H9 (cell line): ENCODE measurements at regions not wholly inside any gene's neighbourhood (a gene's known extent, or its start where the extent isn't known, plus 50 kb on each side); places are given as distances from the start of the nearest gene placed in this dataset.
A peak's percentile ranks its signal among the peaks of the same experiment; 100 is the strongest.

Source experiments
- DNase-seq: peaks from one replicate; pipeline ENCODE4 v3.0.0-alpha.2; 2017
- H2AFZ ChIP-seq: one replicate; pipeline ENCODE4 v1.6.1; 2013; ENCODE audit warnings: mild to moderate bottlenecking, low read length, control low read depth, moderate library complexity
- H2AK5ac ChIP-seq: 2 replicates; pipeline ENCODE4 v1.6.1; 2013; ENCODE audit warnings: low read length, control low read depth, mixed read lengths; ENCODE audit not compliant: insufficient read length
- H2BK120ac ChIP-seq: one replicate; pipeline ENCODE4 v1.6.1; 2013; ENCODE audit warnings: low read depth, mild to moderate bottlenecking, low read length, control low read depth, inconsistent platforms; ENCODE audit not compliant: poor library complexity, severe bottlenecking
- H2BK12ac ChIP-seq: 2 replicates; pipeline ENCODE4 v1.6.1; 2013; ENCODE audit warnings: low read length, control low read depth, mixed read lengths, low read depth; ENCODE audit not compliant: insufficient read length
- H2BK15ac ChIP-seq: 2 replicates; pipeline ENCODE4 v1.6.1; 2013; ENCODE audit warnings: low read depth, low read length, control low read depth
- H2BK20ac ChIP-seq: one replicate; pipeline ENCODE4 v1.6.1; 2013; ENCODE audit warnings: low read depth, mild to moderate bottlenecking, low read length, control low read depth, inconsistent platforms; ENCODE audit not compliant: poor library complexity, severe bottlenecking
- H2BK5ac ChIP-seq: 2 replicates; pipeline ENCODE4 v1.6.1; 2013; ENCODE audit warnings: low read length, control low read depth, mixed read lengths; ENCODE audit not compliant: insufficient read length
- H3K14ac ChIP-seq: 2 replicates; pipeline ENCODE4 v1.6.1; 2013; ENCODE audit warnings: low read length, control low read depth; ENCODE audit not compliant: insufficient read depth
- H3K18ac ChIP-seq: 2 replicates; pipeline ENCODE4 v1.6.1; 2013; ENCODE audit warnings: low read depth, mild to moderate bottlenecking, mixed read lengths, low read length, control low read depth; ENCODE audit not compliant: insufficient read length
- H3K23ac ChIP-seq: 2 replicates; pipeline ENCODE4 v1.6.1; 2013; ENCODE audit warnings: low read length, control low read depth, mixed read lengths, low read depth; ENCODE audit not compliant: insufficient read length
- H3K23me2 ChIP-seq: 2 replicates; pipeline ENCODE4 v1.6.1; 2013; ENCODE audit warnings: low read depth, mild to moderate bottlenecking, mixed read lengths, low read length, control low read depth; ENCODE audit not compliant: insufficient read length, poor library complexity, severe bottlenecking
- H3K27ac ChIP-seq: 2 replicates; pipeline ENCODE4 v1.5.1; 2013; ENCODE audit warnings: low read length, control low read depth, mixed read lengths, low read depth; ENCODE audit not compliant: insufficient read length
- H3K27me3 ChIP-seq: 2 replicates; pipeline ENCODE4 v1.6.1; 2013; ENCODE audit warnings: low read length, control low read depth, inconsistent platforms; ENCODE audit not compliant: insufficient read depth
- H3K4ac ChIP-seq: 2 replicates; pipeline ENCODE4 v1.6.1; 2013; ENCODE audit warnings: low read depth, mild to moderate bottlenecking, control low read depth, inconsistent platforms, low read length, moderate library complexity
- H3K4me1 ChIP-seq: 2 replicates; pipeline ENCODE4 v1.6.1; 2013; ENCODE audit warnings: low read length, control low read depth, inconsistent platforms; ENCODE audit not compliant: insufficient read depth
- H3K4me2 ChIP-seq: 2 replicates; pipeline ENCODE4 v1.6.1; 2013; ENCODE audit warnings: low read length, control low read depth, mixed read lengths; ENCODE audit not compliant: insufficient read length, insufficient read depth
- H3K56ac ChIP-seq: 2 replicates; pipeline ENCODE4 v1.6.1; 2013; ENCODE audit warnings: low read depth, mild to moderate bottlenecking, mixed read lengths, low read length, control low read depth; ENCODE audit not compliant: insufficient read length
- H3K79me1 ChIP-seq: 2 replicates; pipeline ENCODE4 v1.6.1; 2013; ENCODE audit warnings: low read depth, mild to moderate bottlenecking, moderate library complexity, low read length, control low read depth, inconsistent platforms; ENCODE audit not compliant: insufficient read depth, poor library complexity, severe bottlenecking
- H3K79me2 ChIP-seq: 2 replicates; pipeline ENCODE4 v1.6.1; 2013; ENCODE audit warnings: low read length, control low read depth, inconsistent platforms; ENCODE audit not compliant: insufficient read depth
- H3K9ac ChIP-seq: 2 replicates; pipeline ENCODE4 v1.6.1; 2013; ENCODE audit warnings: low read length, control low read depth, mixed read lengths; ENCODE audit not compliant: insufficient read length; ENCODE audit errors: extremely low read depth
- H3K9me3 ChIP-seq: one replicate; pipeline ENCODE4 v1.6.1; 2013; ENCODE audit warnings: low read depth, low read length, inconsistent platforms; ENCODE audit not compliant: control insufficient read depth
- H3T11ph ChIP-seq: one replicate; pipeline ENCODE4 v1.6.1; 2013; ENCODE audit warnings: mild to moderate bottlenecking, low read length, control low read depth, inconsistent platforms
- H4K20me1 ChIP-seq: one replicate; pipeline ENCODE4 v1.6.1; 2013; ENCODE audit not compliant: control insufficient read depth, insufficient read length, insufficient read depth
- H4K5ac ChIP-seq: 2 replicates; pipeline ENCODE4 v1.6.1; 2013; ENCODE audit warnings: low read depth, mild to moderate bottlenecking, mixed read lengths, low read length, control low read depth; ENCODE audit not compliant: insufficient read length
- H4K8ac ChIP-seq: replicated peaks from 2 replicates; pipeline ENCODE4 v1.6.1; 2013; ENCODE audit warnings: low read length, control low read depth, mixed read lengths, low read depth; ENCODE audit not compliant: insufficient read length
- H4K91ac ChIP-seq: 2 replicates; pipeline ENCODE4 v1.6.1; 2013; ENCODE audit warnings: low read depth, mild to moderate bottlenecking, moderate library complexity, mixed read lengths, low read length, control low read depth; ENCODE audit not compliant: insufficient read length
- H3K27ac Mint-ChIP-seq, 3 experiments: 2 replicates in 2 of 3; 3 replicates in 1 of 3; pipeline ENCODE4 v1.8.0; 2020 to 2021; ENCODE audit warnings: mixed read lengths in 3 of 3, mild to moderate bottlenecking in 1 of 3, moderate library complexity in 1 of 3
- H3K27me3 Mint-ChIP-seq: 2 replicates; pipeline ENCODE4 v1.8.0; 2021; ENCODE audit warnings: low read depth, mild to moderate bottlenecking, moderate library complexity, mixed read lengths
- H3K36me3 Mint-ChIP-seq, 3 experiments: 2 replicates in 2 of 3; 3 replicates in 1 of 3; pipeline ENCODE4 v1.8.0; 2020 to 2021; ENCODE audit warnings: low read depth in 3 of 3, mixed read lengths in 3 of 3; ENCODE audit not compliant: insufficient read depth in 1 of 3
- H3K4me1 Mint-ChIP-seq, 2 experiments: 2 replicates each; pipeline ENCODE4 v1.8.0; 2020; ENCODE audit warnings: mixed read lengths in 2 of 2
- H3K4me3 Mint-ChIP-seq, 2 experiments: 2 replicates in 1 of 2; 3 replicates in 1 of 2; pipeline ENCODE4 v1.8.0; 2020 to 2021; ENCODE audit warnings: mild to moderate bottlenecking in 2 of 2, mixed read lengths in 2 of 2, moderate library complexity in 1 of 2
- H3K9me3 Mint-ChIP-seq, 2 experiments: 2 replicates in 1 of 2; 3 replicates in 1 of 2; pipeline ENCODE4 v1.8.0; 2020; ENCODE audit warnings: mild to moderate bottlenecking in 2 of 2, mixed read lengths in 2 of 2, moderate library complexity in 1 of 2
- WGBS: extraction: QIAGEN DNeasy Blood & Tissue Kit; methylation state at CpG from one replicate; pipeline ENCODE4 v1.1.7; 2013; ENCODE audit warnings: missing lambda C conversion rate, low lambda C conversion rate, mixed read lengths; ENCODE audit not compliant: insufficient read length; ENCODE audit errors: extremely low coverage; 5-methylcytosine and 5-hydroxymethylcytosine counted together
- TF ChIP-seq, protein P1 (sequence below): fragments of 200-600 bp; sonication (generic); conservative IDR thresholded peaks from 3 replicates; pipeline ENCODE4 v1.8.0; 2021; ENCODE audit warnings: antibody characterized with exemption, mild to moderate bottlenecking

DNA sequence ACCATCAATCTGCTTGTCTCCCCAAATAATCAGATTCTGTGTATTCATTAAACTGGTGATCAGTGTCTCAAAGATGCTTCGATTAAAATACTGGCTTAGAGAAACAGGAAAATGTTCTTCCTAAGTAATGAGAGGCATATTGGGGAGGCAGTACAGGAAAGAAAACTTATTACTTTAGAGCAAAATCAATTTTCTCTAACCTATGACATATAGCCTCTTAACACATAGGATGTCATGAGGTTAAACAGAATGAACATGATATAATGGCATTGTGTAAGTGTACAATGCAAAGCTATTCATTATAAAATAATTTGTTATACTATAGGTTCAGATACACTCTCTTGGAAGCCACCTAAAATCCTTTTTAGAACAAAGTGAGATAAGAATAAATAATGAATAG, 819.3 kb downstream of the KCNJ2 start:
- Histone ChIP-seq H3K18ac (no peak overlapping the region), H2AFZ (no peak overlapping the region), H3K9me3 (peaks cover 15% of the 10 kb centered on the region), H2BK20ac (no peak overlapping the region), H3K79me2 (no peaks in the 10 kb centered on the region), H4K5ac (no peak overlapping the region), H3K4me1 (peaks cover 10% of the 10 kb centered on the region; the same call in 1 of the 2 replicates), H4K8ac (no peak overlapping the region), H2BK15ac (no peak overlapping the region), H3K27me3 (no peaks in the 10 kb centered on the region), H2BK12ac (no peak overlapping the region), H3K14ac (no peak overlapping the region), H3K23me2 (no peaks in the 10 kb centered on the region), H4K20me1 (no peaks in the 10 kb centered on the region), H3K79me1 (no peaks in the 10 kb centered on the region), H3T11ph (no peak overlapping the region), H3K4ac (no peak overlapping the region), H3K27ac (peak overlapping the region; percentile 73), H2BK5ac (no peak overlapping the region), H2BK120ac (no peak overlapping the region), H3K9ac (no peak overlapping the region), H4K91ac (no peak overlapping the region), H2AK5ac (no peak overlapping the region), H3K4me2 (no peak overlapping the region), H3K23ac (no peak overlapping the region), H3K56ac (no peak overlapping the region)
- no peak overlapping the region for H3K4me3 Mint-ChIP-seq
- peaks cover 27 to 30% of the 10 kb centered on the region in 2 experiments for H3K4me1 Mint-ChIP-seq
- peak overlapping the region in 1 of 3 experiments; percentile 60; a peak in 2 of 7 replicates for H3K27ac Mint-ChIP-seq
- no CpG with 5 or more reads among the region's 1 CpG for WGBS
- peaks cover 24 to 43% (median 38%) of the 10 kb centered on the region in 3 experiments for H3K36me3 Mint-ChIP-seq
- TF ChIP-seq, protein P1, sequence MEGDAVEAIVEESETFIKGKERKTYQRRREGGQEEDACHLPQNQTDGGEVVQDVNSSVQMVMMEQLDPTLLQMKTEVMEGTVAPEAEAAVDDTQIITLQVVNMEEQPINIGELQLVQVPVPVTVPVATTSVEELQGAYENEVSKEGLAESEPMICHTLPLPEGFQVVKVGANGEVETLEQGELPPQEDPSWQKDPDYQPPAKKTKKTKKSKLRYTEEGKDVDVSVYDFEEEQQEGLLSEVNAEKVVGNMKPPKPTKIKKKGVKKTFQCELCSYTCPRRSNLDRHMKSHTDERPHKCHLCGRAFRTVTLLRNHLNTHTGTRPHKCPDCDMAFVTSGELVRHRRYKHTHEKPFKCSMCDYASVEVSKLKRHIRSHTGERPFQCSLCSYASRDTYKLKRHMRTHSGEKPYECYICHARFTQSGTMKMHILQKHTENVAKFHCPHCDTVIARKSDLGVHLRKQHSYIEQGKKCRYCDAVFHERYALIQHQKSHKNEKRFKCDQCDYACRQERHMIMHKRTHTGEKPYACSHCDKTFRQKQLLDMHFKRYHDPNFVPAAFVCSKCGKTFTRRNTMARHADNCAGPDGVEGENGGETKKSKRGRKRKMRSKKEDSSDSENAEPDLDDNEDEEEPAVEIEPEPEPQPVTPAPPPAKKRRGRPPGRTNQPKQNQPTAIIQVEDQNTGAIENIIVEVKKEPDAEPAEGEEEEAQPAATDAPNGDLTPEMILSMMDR: no peak
- peaks cover 31% of the 10 kb centered on the region for H3K27me3 Mint-ChIP-seq
- no peak for DNase-seq
- H3K9me3 Mint-ChIP-seq: peaks cover 35 to 47% of the 10 kb centered on the region in 2 experiments
